ENCODE measurements at regions not wholly inside any gene's neighbourhood (a gene's known extent, or its start where the extent isn't known, plus 50 kb on each side); places are given as distances from the start of the nearest gene placed in this dataset.

GRCh38 chr2:506866-507265, 170.3 kb downstream of the TMEM18 start:
- DNase-seq = no peak

GRCh38 chr2:506451-506850, 170.8 kb downstream of the TMEM18 start:
- DNase-seq = no peak

- no peak for DNase-seq
Measured at GRCh38 chr2:505941-506340, 171.3 kb downstream of the TMEM18 start.

GRCh38 chr2:503288-503999, 173.8 kb downstream of the TMEM18 start:
- no peak for DNase-seq

- no peak for DNase-seq
Measured at GRCh38 chr2:502831-503230, 174.4 kb downstream of the TMEM18 start.

GRCh38 chr2:501667-502066, 175.5 kb downstream of the TMEM18 start:
- DNase-seq = no peak

GRCh38 chr2:501130-501529, 176.1 kb downstream of the TMEM18 start:
- no peak for DNase-seq

GRCh38 chr2:499726-500125, 177.5 kb downstream of the TMEM18 start:
- no peak for DNase-seq

- no peak for DNase-seq
Measured at GRCh38 chr2:498493-499178, 178.6 kb downstream of the TMEM18 start.

GRCh38 chr2:497770-498492, 179.3 kb downstream of the TMEM18 start:
- no peak for DNase-seq

- no peak for DNase-seq
Measured at GRCh38 chr2:496729-497128, 180.5 kb downstream of the TMEM18 start.

GRCh38 chr2:495745-496275, 181.4 kb downstream of the TMEM18 start:
- no peak for DNase-seq

GRCh38 chr2:494853-495252, 182.4 kb downstream of the TMEM18 start:
- DNase-seq = no peak

- DNase-seq = no peak
Measured at GRCh38 chr2:493228-493627, 184.0 kb downstream of the TMEM18 start.

GRCh38 chr2:492178-492577, 185.0 kb downstream of the TMEM18 start:
- DNase-seq = no peak

GRCh38 chr2:489838-490237, 187.4 kb downstream of the TMEM18 start:
- no peak for DNase-seq

GRCh38 chr2:489084-489483, 188.1 kb downstream of the TMEM18 start:
- DNase-seq = no peak

GRCh38 chr2:487186-488079, 189.8 kb downstream of the TMEM18 start:
- no peak for DNase-seq

- DNase-seq = no peak
Measured at GRCh38 chr2:486371-486770, 190.8 kb downstream of the TMEM18 start.

GRCh38 chr2:481388-481787, 193.5 kb upstream of the ALKAL2 start:
- DNase-seq = no peak

GRCh38 chr2:479490-480176, 191.7 kb upstream of the ALKAL2 start:
- no peak for DNase-seq

- no peak for DNase-seq
Measured at GRCh38 chr2:479031-479430, 191.1 kb upstream of the ALKAL2 start.
